Endothelial cell of umbilical vein (primary cell): ENCODE measurements at regions not wholly inside any gene's neighbourhood (a gene's known extent, or its start where the extent isn't known, plus 50 kb on each side); places are given as distances from the start of the nearest gene placed in this dataset.

Source experiments
- BruUV-seq: library from RNA; stranded (reverse); fragments of 400-500 nt; replicated peaks from 2 replicates; lab custom pipeline; 2021; lab: Mats Ljungman, UMichigan
- CTCF ChIA-PET: fragments of 300-600, 350-600 bp; sonication (Branson Sonifier 250); formaldehyde crosslinking; loops from one replicate; lab custom pipeline; 2021; ENCODE audit warnings: antibody characterized with exemption, inconsistent platforms; lab: Charles Lee
- POLR2A ChIA-PET: fragments of 300-600, 350-600 bp; sonication (Branson Sonifier 250); formaldehyde crosslinking; loops from one replicate; lab custom pipeline; 2021; ENCODE audit warnings: antibody characterized with exemption, inconsistent platforms; lab: Charles Lee
- DNase-seq: peaks from one replicate; pipeline ENCODE4 v3.0.0-alpha.2; 2011; ENCODE audit warnings: low read depth, low spot score
- FAIRE-seq: peaks from 2 replicates; lab custom pipeline; 2011; peaks lifted over from hg19 to GRCh38; lab: Jason Lieb, UNC
- H2AFZ ChIP-seq: 2 replicates; pipeline ENCODE4 v1.6.0; 2012; ENCODE audit warnings: low read depth, low read length, control low read depth, inconsistent platforms
- H3K27ac ChIP-seq: 2 replicates; pipeline ENCODE4 v1.5.1; 2011; ENCODE audit warnings: low read depth, mild to moderate bottlenecking, control low read depth, low read length, moderate library complexity; ENCODE audit not compliant: insufficient read depth
- H3K27me3 ChIP-seq, 2 experiments: 2 replicates each; pipeline versions ENCODE4 v1.6.0 to v1.6.1; 2011; ENCODE audit warnings: low read length in 2 of 2, mixed read lengths in 1 of 2; ENCODE audit not compliant: control insufficient read depth in 2 of 2, insufficient read depth in 2 of 2
- H3K36me3 ChIP-seq, 2 experiments: 2 replicates in 1 of 2; 3 replicates in 1 of 2; pipeline ENCODE4 v1.5.1; 2011; ENCODE audit warnings: low read length in 2 of 2, mild to moderate bottlenecking in 1 of 2, moderate library complexity in 1 of 2; ENCODE audit not compliant: control insufficient read depth in 2 of 2, insufficient read depth in 2 of 2; ENCODE audit errors: extremely low read depth in 1 of 2
- H3K4me1 ChIP-seq: 3 replicates; pipeline ENCODE4 v1.5.1; 2011; ENCODE audit warnings: mild to moderate bottlenecking, low read length; ENCODE audit not compliant: control insufficient read depth, insufficient read depth; ENCODE audit errors: extremely low read depth
- H3K4me2 ChIP-seq: 2 replicates; pipeline ENCODE4 v1.6.1; 2011; ENCODE audit warnings: low read length, control low read depth, mixed read lengths; ENCODE audit not compliant: insufficient read depth
- H3K4me3 ChIP-seq, 3 experiments: fragments of 200-600 bp in 1 of 3; sonication (generic), shearing (Covaris generic) in 1 of 3; replicated peaks in 1 of 3; 2 replicates each; pipeline ENCODE4 v1.5.1; 2011 to 2016; ENCODE audit warnings: control low read depth in 3 of 3, low read length in 3 of 3, mild to moderate bottlenecking in 2 of 3, inconsistent platforms in 1 of 3, low read depth in 1 of 3, moderate library complexity in 1 of 3; ENCODE audit not compliant: insufficient read depth in 1 of 3
- H3K79me2 ChIP-seq: 2 replicates; pipeline ENCODE4 v1.6.0; 2012; ENCODE audit warnings: low read length, inconsistent platforms; ENCODE audit not compliant: control insufficient read depth, insufficient read depth
- H3K9ac ChIP-seq: replicated peaks from 2 replicates; pipeline ENCODE3; 2011; ENCODE audit warnings: low read length, control low read depth; ENCODE audit not compliant: insufficient read depth; ENCODE audit errors: extremely low read depth
- H3K9me1 ChIP-seq: replicated peaks from 3 replicates; pipeline ENCODE4 v1.6.0; 2011; ENCODE audit warnings: mild to moderate bottlenecking, low read length; ENCODE audit not compliant: control insufficient read depth, insufficient read depth; ENCODE audit errors: extremely low read depth
- H3K9me3 ChIP-seq: replicated peaks from 2 replicates; pipeline ENCODE4 v1.5.1; 2012; ENCODE audit warnings: low read length, inconsistent platforms; ENCODE audit not compliant: control insufficient read depth, insufficient read depth
- H4K20me1 ChIP-seq: replicated peaks from 2 replicates; pipeline ENCODE3; 2011; ENCODE audit warnings: mild to moderate bottlenecking, low read length; ENCODE audit not compliant: control insufficient read depth, insufficient read depth; ENCODE audit errors: extremely low read depth
- CTCF ChIP-seq, 2 donors: IDR thresholded peaks; 1 replicate in 1 of 2; 2 replicates in 1 of 2; pipeline ENCODE4 v1.5.1; 2011; ENCODE audit warnings: low read length in 2 of 2, mild to moderate bottlenecking in 2 of 2, moderate library complexity in 2 of 2, control low read depth in 1 of 2, inconsistent platforms in 1 of 2, low read depth in 1 of 2; ENCODE audit not compliant: insufficient read depth in 1 of 2; ENCODE audit errors: extremely low read depth in 1 of 2
- EZH2 ChIP-seq: IDR thresholded peaks from 2 replicates; pipeline ENCODE4 v1.6.1; 2012; ENCODE audit warnings: borderline replicate concordance, low read depth, mild to moderate bottlenecking, moderate library complexity, low read length, inconsistent platforms; ENCODE audit not compliant: severe bottlenecking
- FOS ChIP-seq: IDR thresholded peaks from 2 replicates; pipeline ENCODE4 v1.6.1; 2011; ENCODE audit warnings: mild to moderate bottlenecking, low read length, moderate library complexity, borderline replicate concordance; ENCODE audit not compliant: insufficient read depth
- GATA2 ChIP-seq: IDR thresholded peaks from 2 replicates; pipeline ENCODE4 v1.7.0; 2011; ENCODE audit warnings: low read depth, mild to moderate bottlenecking, moderate library complexity, mixed read lengths, low read length; ENCODE audit not compliant: insufficient read length, insufficient read depth
- JUN ChIP-seq: IDR thresholded peaks from 2 replicates; pipeline ENCODE4 v1.6.1; 2011; ENCODE audit warnings: borderline replicate concordance, low read depth; ENCODE audit not compliant: insufficient read length, insufficient read depth
- MAX ChIP-seq: IDR thresholded peaks from 2 replicates; pipeline ENCODE4 v1.6.1; 2011; ENCODE audit not compliant: insufficient read depth, insufficient read length
- MYC ChIP-seq: IDR thresholded peaks from one replicate; pipeline ENCODE4 v1.6.1; 2011; ENCODE audit warnings: mild to moderate bottlenecking, low read depth, low read length
- POLR2A ChIP-seq: IDR thresholded peaks from 2 replicates; pipeline ENCODE4 v1.6.1; 2012; ENCODE audit warnings: low read depth, mild to moderate bottlenecking, control low read depth, low read length
- POLR2AphosphoS5 ChIP-seq: IDR thresholded peaks from 2 replicates; pipeline ENCODE4 v1.6.1; 2012; ENCODE audit warnings: low read depth, mild to moderate bottlenecking, control low read depth, low read length, moderate library complexity; ENCODE audit not compliant: insufficient read depth
- dilution Hi-C: fragments of 300-500 bp; cut with MboI; formaldehyde crosslinking; loops from one replicate; pipeline ENCODE4 v1.15.0; 2019; ENCODE audit warnings: low sequenced_read_pairs; ENCODE audit not compliant: extremely low pct_ligation_motif_present
- intact Hi-C: fragments of 100-400 bp; cut with micrococcal nuclease; formaldehyde crosslinking; loops from one replicate; pipeline ENCODE4 v1.10.0; 2022

- Histone ChIP-seq H3K4me3 (no peak overlapping the region), H3K27me3 (no peaks in the 10 kb centered on the region), H2AFZ (no peak overlapping the region), H4K20me1 (no peaks in the 10 kb centered on the region), H3K4me2 (no peak overlapping the region), H3K36me3 (no peaks in the 10 kb centered on the region), H3K4me1 (no peaks in the 10 kb centered on the region), H3K9me1 (no peaks in the 10 kb centered on the region), H3K9ac (no peak overlapping the region), H3K27ac (no peak overlapping the region), H3K9me3 (no peaks in the 10 kb centered on the region), H3K79me2 (no peaks in the 10 kb centered on the region)
- CTCF ChIA-PET, result no interaction called here
- DNase-seq, result no peak
- POLR2A ChIA-PET, result no interaction called here
- TF ChIP-seq POLR2AphosphoS5 (no peak), POLR2A (no peak), FOS (no peak), MYC (no peak), MAX (no peak), CTCF (IDR thresholded peaks at IDR 0.05; ENCODE audit: extremely low read depth in 1 of 2, insufficient read depth in 1 of 2, low read depth in 1 of 2, low read length in 2 of 2) (no peak), JUN (no peak), EZH2 (no peak), GATA2 (no peak)
- BruUV-seq, result no TSS peak
- intact Hi-C loops (no loop called here), dilution Hi-C loops (no loop called here)
- no peak for FAIRE-seq
Measured at GRCh38 chr18:4960578-4960977, 236.5 kb downstream of the AKAIN1 start.
